Activated CD8-positive, alpha-beta memory T cell treated with anti-CD3 and anti-CD28 coated beads, Interleukin-2, amount 10 ng/mL, durations not matched to agents 7 days and 5 days (primary cell): ENCODE measurements at regions not wholly inside any gene's neighbourhood (a gene's known extent, or its start where the extent isn't known, plus 50 kb on each side); places are given as distances from the start of the nearest gene placed in this dataset.
A peak's percentile ranks its signal among the peaks of the same experiment; 100 is the strongest.
"Not testable (repeated sequence)": the region's sequence is repeated elsewhere in the genome, so short reads cannot be mapped to it uniquely, and the experiment has no call there.

Experiments used
- ATAC-seq: fragments of 150-1000 bp; cut with Tn5 transposase; one replicate; pipeline ENCODE4 v1.10.0; 2021; ENCODE audit warnings: moderate library complexity
- CTCF ChIA-PET: fragments of 350-600 bp; sonication (Branson Sonifier 250); formaldehyde crosslinking; loops from one replicate; lab custom pipeline; 2021; ENCODE audit warnings: antibody characterized with exemption; lab: Charles Lee
- DNase-seq: peaks from one replicate; pipeline ENCODE4 v3.0.0-alpha.2; 2020
- H3K27ac Mint-ChIP-seq: one replicate; pipeline ENCODE4 v1.8.0; 2021; ENCODE audit warnings: mild to moderate bottlenecking, mixed read lengths
- H3K27me3 Mint-ChIP-seq: one replicate; pipeline ENCODE4 v1.8.0; 2021; ENCODE audit warnings: mixed read lengths
- H3K36me3 Mint-ChIP-seq: one replicate; pipeline ENCODE4 v1.8.0; 2021; ENCODE audit warnings: mild to moderate bottlenecking, mixed read lengths
- H3K4me1 Mint-ChIP-seq: one replicate; pipeline ENCODE4 v1.8.0; 2021; ENCODE audit warnings: mixed read lengths
- H3K4me3 Mint-ChIP-seq: one replicate; pipeline ENCODE4 v1.8.0; 2021; ENCODE audit warnings: mild to moderate bottlenecking, moderate library complexity, mixed read lengths
- H3K9me3 Mint-ChIP-seq: one replicate; pipeline ENCODE4 v1.8.0; 2022; ENCODE audit warnings: low read depth, mixed read lengths

- H3K4me1 Mint-ChIP-seq: no peaks in the 10 kb centered on the region
- H3K9me3 Mint-ChIP-seq: no peaks in the 10 kb centered on the region
- H3K36me3 Mint-ChIP-seq: no peaks in the 10 kb centered on the region
- ATAC-seq (no peak), DNase-seq (no peak)
- CTCF ChIA-PET: no interaction called here
- H3K4me3 Mint-ChIP-seq: no peak overlapping the region
- no peak overlapping the region for H3K27ac Mint-ChIP-seq
- H3K27me3 Mint-ChIP-seq: peaks cover 3% of the 10 kb centered on the region
Observed at GRCh38 chr2:61742955-61743354, 110.9 kb downstream of the FAM161A start.

DNA sequence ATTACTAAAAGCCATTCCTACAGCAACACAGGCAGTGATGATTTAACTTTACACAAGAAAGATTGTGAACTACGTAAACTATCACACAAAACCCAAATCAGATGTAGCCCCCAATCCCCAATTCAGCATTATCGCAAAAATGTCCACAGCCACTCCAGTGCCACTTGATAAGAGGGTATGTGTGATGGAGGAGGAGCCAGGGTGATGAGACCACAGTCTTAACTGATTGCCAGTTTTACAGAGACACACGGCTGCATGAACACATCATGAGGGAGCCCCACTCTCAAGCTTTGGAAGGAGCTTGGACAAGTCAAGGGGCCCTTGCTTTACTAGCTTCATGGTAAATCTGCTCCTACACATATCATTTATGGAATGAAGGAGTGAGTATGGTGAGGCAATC is 116.0 kb downstream of the FAM161A start:
- Mint-ChIP-seq H3K4me3 (no peak overlapping the region), H3K27me3 (peaks cover 3% of the 10 kb centered on the region), H3K36me3 (no peaks in the 10 kb centered on the region), H3K27ac (no peak overlapping the region), H3K9me3 (no peaks in the 10 kb centered on the region), H3K4me1 (no peaks in the 10 kb centered on the region)
- no peak for ATAC-seq
- no peak for DNase-seq
- CTCF ChIA-PET: no interaction called here

- ATAC-seq (no peak), DNase-seq (no peak)
- Mint-ChIP-seq H3K27me3 (peaks cover 2% of the 10 kb centered on the region), H3K9me3 (no peaks in the 10 kb centered on the region), H3K4me1 (no peaks in the 10 kb centered on the region), H3K36me3 (no peaks in the 10 kb centered on the region), H3K4me3 (no peak overlapping the region), H3K27ac (no peak overlapping the region)
- CTCF ChIA-PET: no interaction called here
Observed at GRCh38 chr2:61736953-61737352, 116.9 kb downstream of the FAM161A start.

DNA sequence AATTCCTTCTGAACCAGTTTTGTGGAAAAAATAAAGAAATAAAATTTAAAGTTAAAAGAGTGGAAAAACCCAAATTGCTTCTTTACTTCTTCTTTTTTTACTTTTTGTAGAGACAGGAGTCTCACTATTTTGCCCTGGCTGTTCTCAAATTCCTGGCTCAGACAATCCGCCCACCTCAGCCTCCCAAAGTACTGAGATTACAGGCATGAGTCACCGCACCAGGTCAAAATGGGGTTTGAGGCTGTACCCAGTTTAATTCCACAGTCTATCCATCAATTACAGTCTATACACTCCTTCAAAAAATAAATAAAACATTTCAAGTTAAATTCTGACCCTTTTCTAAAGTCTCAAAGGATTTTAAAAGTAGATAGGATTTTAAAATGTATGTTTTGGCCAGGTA is 120.3 kb downstream of the FAM161A start:
- no peak overlapping the region for H3K27ac Mint-ChIP-seq
- DNase-seq: no peak
- CTCF ChIA-PET: no interaction called here
- no peak for ATAC-seq
- H3K4me1 Mint-ChIP-seq: no peaks in the 10 kb centered on the region
- H3K9me3 Mint-ChIP-seq: no peaks in the 10 kb centered on the region
- H3K4me3 Mint-ChIP-seq: no peak overlapping the region
- no peaks in the 10 kb centered on the region for H3K36me3 Mint-ChIP-seq
- H3K27me3 Mint-ChIP-seq: peaks cover 2% of the 10 kb centered on the region

DNA sequence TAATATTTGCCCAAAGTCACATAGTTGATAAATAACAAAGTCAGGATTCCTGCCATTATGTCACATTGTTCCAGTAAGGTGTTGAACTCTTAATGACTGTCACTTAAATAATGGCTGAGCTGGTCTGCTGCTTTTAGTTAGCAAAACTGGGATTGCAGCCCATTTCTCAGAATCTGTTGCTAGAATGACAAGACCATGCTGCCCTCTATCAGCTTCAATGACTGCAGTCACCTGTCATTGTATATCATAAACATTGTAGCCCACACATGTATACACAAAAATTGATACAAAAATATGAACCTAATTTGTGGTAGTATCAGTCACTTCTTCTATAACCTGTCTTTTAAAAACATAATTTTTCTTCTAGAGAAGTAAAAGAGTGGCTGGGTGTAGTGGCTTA is 121.1 kb downstream of the FAM161A start:
- CTCF ChIA-PET: no interaction called here
- H3K4me1 Mint-ChIP-seq: no peaks in the 10 kb centered on the region
- no peak for DNase-seq
- ATAC-seq: no peak
- peaks cover 5% of the 10 kb centered on the region for H3K27me3 Mint-ChIP-seq
- no peaks in the 10 kb centered on the region for H3K9me3 Mint-ChIP-seq
- H3K27ac Mint-ChIP-seq: no peak overlapping the region
- no peak overlapping the region for H3K4me3 Mint-ChIP-seq
- H3K36me3 Mint-ChIP-seq: no peaks in the 10 kb centered on the region

GRCh38 chr2:61727746-61728145 is 126.1 kb downstream of the FAM161A start:
- peaks cover 3% of the 10 kb centered on the region for H3K27me3 Mint-ChIP-seq
- no peak overlapping the region for H3K27ac Mint-ChIP-seq
- CTCF ChIA-PET: no interaction called here
- no peak overlapping the region for H3K4me3 Mint-ChIP-seq
- peaks cover 6% of the 10 kb centered on the region for H3K9me3 Mint-ChIP-seq
- no peaks in the 10 kb centered on the region for H3K36me3 Mint-ChIP-seq
- ATAC-seq (peak; percentile 12), DNase-seq (no peak)
- H3K4me1 Mint-ChIP-seq: no peaks in the 10 kb centered on the region

GRCh38 chr2:61726456-61727209 is 127.2 kb downstream of the FAM161A start:
- ATAC-seq (no peak), DNase-seq (no peak)
- H3K4me3 Mint-ChIP-seq: no peak overlapping the region
- CTCF ChIA-PET: no interaction called here
- peaks cover 3% of the 10 kb centered on the region for H3K27me3 Mint-ChIP-seq
- H3K27ac Mint-ChIP-seq: no peak overlapping the region
- H3K9me3 Mint-ChIP-seq: peaks cover 6% of the 10 kb centered on the region
- H3K4me1 Mint-ChIP-seq: no peaks in the 10 kb centered on the region
- no peaks in the 10 kb centered on the region for H3K36me3 Mint-ChIP-seq

DNA sequence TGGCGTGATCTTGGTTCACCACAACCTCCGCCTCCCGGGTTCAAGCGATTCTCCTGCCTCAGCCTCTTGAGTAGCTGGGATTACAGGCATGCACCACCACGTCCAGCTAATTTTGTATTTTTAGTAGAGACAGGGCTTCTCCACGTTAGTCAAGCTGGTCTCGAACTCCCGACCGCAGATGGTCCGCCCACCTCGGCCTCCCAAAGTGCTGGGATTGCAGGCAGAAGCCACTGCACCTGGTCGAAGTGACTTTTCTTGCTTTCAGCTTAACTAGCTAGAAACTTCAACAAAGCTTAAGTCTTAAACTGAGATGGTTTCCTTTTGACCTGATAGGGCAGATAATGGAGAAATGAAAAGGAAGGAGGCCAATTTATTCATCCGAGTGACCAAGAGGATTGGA is 130.5 kb downstream of the FAM161A start:
- CTCF ChIA-PET, DNase-seq, H3K27ac Mint-ChIP-seq, H3K4me3 Mint-ChIP-seq, ATAC-seq, H3K36me3 Mint-ChIP-seq, H3K9me3 Mint-ChIP-seq, H3K27me3 Mint-ChIP-seq, H3K4me1 Mint-ChIP-seq: not testable (repeated sequence)

DNA sequence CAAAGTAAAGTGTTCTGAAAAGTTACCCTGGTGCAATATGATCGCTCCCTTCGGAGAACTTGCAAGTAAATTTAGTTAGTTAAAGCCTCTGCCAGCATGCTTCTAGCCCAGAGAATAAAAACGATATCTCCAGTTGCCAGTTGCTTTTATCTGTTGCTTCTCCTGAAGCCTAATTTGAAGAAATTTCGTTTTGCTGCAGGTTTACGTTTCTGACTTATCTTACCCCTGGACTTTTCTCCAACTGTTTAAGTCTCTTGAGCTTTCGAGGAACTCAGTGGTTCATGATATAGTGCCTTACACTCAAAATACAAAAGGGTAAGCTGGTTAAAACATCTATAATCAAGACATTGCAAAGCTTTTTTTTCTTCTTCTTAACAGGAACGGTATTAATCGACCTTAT is 131.1 kb downstream of the FAM161A start:
- DNase-seq (no peak), ATAC-seq (no peak)
- H3K27me3 Mint-ChIP-seq: peaks cover under 1% of the 10 kb centered on the region
- H3K36me3 Mint-ChIP-seq: no peaks in the 10 kb centered on the region
- no peak overlapping the region for H3K4me3 Mint-ChIP-seq
- CTCF ChIA-PET: no interaction called here
- H3K4me1 Mint-ChIP-seq: no peaks in the 10 kb centered on the region
- H3K9me3 Mint-ChIP-seq: peaks cover 6% of the 10 kb centered on the region
- H3K27ac Mint-ChIP-seq: no peak overlapping the region

DNA sequence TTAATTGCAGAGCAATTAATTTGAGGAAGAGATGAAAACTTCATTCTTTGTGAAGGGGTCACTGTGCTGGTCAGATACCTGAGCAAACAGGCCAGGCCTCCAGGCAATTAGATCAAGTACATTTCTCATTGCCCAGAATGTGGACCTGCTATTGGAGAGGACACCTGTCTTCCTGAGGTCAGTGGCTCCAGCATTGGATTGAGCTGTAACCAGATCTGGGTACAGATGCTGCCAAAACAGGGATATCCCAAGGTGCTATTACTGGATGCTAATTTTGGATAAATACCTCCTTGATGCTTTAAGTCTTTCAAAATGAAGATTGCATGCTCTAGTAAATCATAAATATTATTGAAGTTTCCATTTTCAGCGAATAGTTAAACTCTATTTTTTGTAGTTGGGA is 131.5 kb downstream of the FAM161A start:
- H3K27ac Mint-ChIP-seq: no peak overlapping the region
- no peaks in the 10 kb centered on the region for H3K4me1 Mint-ChIP-seq
- CTCF ChIA-PET: no interaction called here
- no peak for DNase-seq
- no peak for ATAC-seq
- H3K36me3 Mint-ChIP-seq: no peaks in the 10 kb centered on the region
- no peak overlapping the region for H3K4me3 Mint-ChIP-seq
- no peaks in the 10 kb centered on the region for H3K27me3 Mint-ChIP-seq
- peaks cover 6% of the 10 kb centered on the region for H3K9me3 Mint-ChIP-seq

GRCh38 chr2:61721382-61721781 is 132.5 kb downstream of the FAM161A start:
- no peaks in the 10 kb centered on the region for H3K4me1 Mint-ChIP-seq
- CTCF ChIA-PET: no interaction called here
- H3K9me3 Mint-ChIP-seq: peaks cover 3% of the 10 kb centered on the region
- H3K27me3 Mint-ChIP-seq: no peaks in the 10 kb centered on the region
- DNase-seq (no peak), ATAC-seq (no peak)
- no peak overlapping the region for H3K4me3 Mint-ChIP-seq
- H3K27ac Mint-ChIP-seq: no peak overlapping the region
- no peaks in the 10 kb centered on the region for H3K36me3 Mint-ChIP-seq

GRCh38 chr2:61720911-61721310 is 132.9 kb downstream of the FAM161A start:
- H3K4me1 Mint-ChIP-seq: no peaks in the 10 kb centered on the region
- H3K36me3 Mint-ChIP-seq: no peaks in the 10 kb centered on the region
- DNase-seq (no peak), ATAC-seq (no peak)
- no peak overlapping the region for H3K4me3 Mint-ChIP-seq
- CTCF ChIA-PET: no interaction called here
- H3K27ac Mint-ChIP-seq: no peak overlapping the region
- H3K9me3 Mint-ChIP-seq: peaks cover under 1% of the 10 kb centered on the region
- H3K27me3 Mint-ChIP-seq: no peaks in the 10 kb centered on the region

- CTCF ChIA-PET: interaction anchor here (1.2 kb wide), 1 partner anchor 11 kb away, joined by 3 read pairs; no protein-coding TSS in a partner anchor
- Mint-ChIP-seq H3K4me3 (no peak overlapping the region), H3K9me3 (no peaks in the 10 kb centered on the region), H3K36me3 (no peaks in the 10 kb centered on the region), H3K27ac (no peak overlapping the region), H3K27me3 (no peaks in the 10 kb centered on the region), H3K4me1 (no peaks in the 10 kb centered on the region)
- ATAC-seq (no peak), DNase-seq (no peak)
Observed at GRCh38 chr2:61718965-61719364, 134.9 kb downstream of the FAM161A start.

DNA sequence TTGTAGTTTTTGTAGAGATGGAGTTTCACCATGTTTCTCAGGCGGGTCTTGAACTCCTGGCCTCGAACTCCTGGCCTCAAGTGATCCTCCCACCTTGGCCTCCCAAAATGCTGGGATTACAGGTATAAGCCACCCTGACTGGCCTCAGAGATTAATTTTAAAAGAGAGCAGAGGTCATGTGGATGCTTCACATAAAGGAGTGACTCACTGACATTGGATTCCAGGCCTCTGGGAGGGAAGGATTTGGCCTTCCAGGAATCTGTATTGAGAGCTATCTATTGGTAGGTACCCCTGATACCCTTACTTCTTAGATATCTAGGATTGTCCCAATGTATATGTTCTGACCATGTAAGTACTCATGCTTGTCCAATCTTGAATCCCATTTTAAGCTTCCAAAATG is 138.4 kb downstream of the FAM161A start:
- H3K9me3 Mint-ChIP-seq: no peaks in the 10 kb centered on the region
- no peak overlapping the region for H3K27ac Mint-ChIP-seq
- no peaks in the 10 kb centered on the region for H3K27me3 Mint-ChIP-seq
- no peaks in the 10 kb centered on the region for H3K36me3 Mint-ChIP-seq
- no peak overlapping the region for H3K4me3 Mint-ChIP-seq
- ATAC-seq (no peak), DNase-seq (no peak)
- no peaks in the 10 kb centered on the region for H3K4me1 Mint-ChIP-seq
- CTCF ChIA-PET: interaction anchor here (0.6 kb wide), 1 partner anchor 13 kb away, joined by 3 read pairs; no protein-coding TSS in a partner anchor
